A673 (cell line): ENCODE measurements at regions not wholly inside any gene's neighbourhood (a gene's known extent, or its start where the extent isn't known, plus 50 kb on each side); places are given as distances from the start of the nearest gene placed in this dataset.

Experiments
- BruUV-seq: library from RNA; stranded (reverse); fragments of 400-500 nt; replicated peaks from 2 replicates; lab custom pipeline; 2021; lab: Mats Ljungman, UMichigan
- CTCF ChIA-PET: fragments of 300-600 bp; sonication (Branson Sonifier 250); formaldehyde crosslinking; loops from one replicate; lab custom pipeline; 2022; ENCODE audit warnings: antibody characterized with exemption; lab: Charles Lee
- POLR2A ChIA-PET: fragments of 300-600 bp; sonication (Branson Sonifier 250); formaldehyde crosslinking; loops from one replicate; lab custom pipeline; 2022; ENCODE audit warnings: antibody characterized with exemption; ENCODE audit not compliant: low non-redundant PET; lab: Charles Lee
- DNase-seq: peaks from one replicate; pipeline ENCODE4 v3.0.0-alpha.2; 2015; ENCODE audit warnings: low spot score
- H3K27ac ChIP-seq: fragments of 200-600 bp; sonication (generic); 2 replicates; pipeline ENCODE4 v1.5.1; 2016; ENCODE audit warnings: mixed run types, low read depth, mild to moderate bottlenecking, mixed read lengths, antibody characterized with exemption, low read length; ENCODE audit not compliant: poor library complexity, severe bottlenecking
- H3K27me3 ChIP-seq: fragments of 200-600 bp; sonication (generic); replicated peaks from 2 replicates; pipeline ENCODE4 v1.6.1; 2017; ENCODE audit warnings: mixed run types, low read depth, mild to moderate bottlenecking, mixed read lengths, antibody characterized with exemption, low read length; ENCODE audit not compliant: insufficient read depth, poor library complexity
- H3K36me3 ChIP-seq: fragments of 200-600 bp; sonication (generic); 2 replicates; pipeline ENCODE4 v1.6.1; 2016; ENCODE audit warnings: mixed run types, mild to moderate bottlenecking, mixed read lengths, antibody characterized with exemption, low read length; ENCODE audit not compliant: insufficient read depth, poor library complexity, severe bottlenecking
- H3K4me1 ChIP-seq: fragments of 200-600 bp; sonication (generic); 2 replicates; pipeline ENCODE4 v1.6.1; 2017; ENCODE audit warnings: mixed run types, mild to moderate bottlenecking, mixed read lengths, antibody characterized with exemption, low read length; ENCODE audit not compliant: insufficient read depth, poor library complexity, severe bottlenecking
- H3K4me3 ChIP-seq: fragments of 200-600 bp; sonication (generic); 2 replicates; pipeline ENCODE4 v1.5.1; 2016; ENCODE audit warnings: low read depth, mixed run types, mild to moderate bottlenecking, mixed read lengths, low read length; ENCODE audit not compliant: poor library complexity, severe bottlenecking
- H3K9me3 ChIP-seq: fragments of 200-600 bp; sonication (generic); 2 replicates; pipeline ENCODE4 v1.6.1; 2016; ENCODE audit warnings: mixed run types, low read depth, mild to moderate bottlenecking, mixed read lengths, antibody characterized with exemption, low read length; ENCODE audit not compliant: poor library complexity, severe bottlenecking
- EZH2 ChIP-seq: fragments of 200-600 bp; sonication (generic); IDR thresholded peaks from 2 replicates; pipeline ENCODE4 v1.6.1; 2017; ENCODE audit warnings: borderline replicate concordance, low read depth, mild to moderate bottlenecking, mixed read lengths, antibody characterized with exemption, low read length; ENCODE audit not compliant: poor library complexity, severe bottlenecking
- intact Hi-C: fragments of 100-400 bp; cut with micrococcal nuclease; formaldehyde crosslinking; loops from one replicate; pipeline ENCODE4 v1.10.0; 2022; ENCODE audit not compliant: unreplicated experiment
- TF ChIP-seq, protein P1 (sequence below): fragments of 300-800, 200-600 bp; sonication (generic); conservative IDR thresholded peaks from 2 replicates; pipeline ENCODE4 v1.5.1; 2017; ENCODE audit warnings: low read depth, mild to moderate bottlenecking, antibody characterized with exemption, low read length, moderate library complexity, mixed read lengths

DNA sequence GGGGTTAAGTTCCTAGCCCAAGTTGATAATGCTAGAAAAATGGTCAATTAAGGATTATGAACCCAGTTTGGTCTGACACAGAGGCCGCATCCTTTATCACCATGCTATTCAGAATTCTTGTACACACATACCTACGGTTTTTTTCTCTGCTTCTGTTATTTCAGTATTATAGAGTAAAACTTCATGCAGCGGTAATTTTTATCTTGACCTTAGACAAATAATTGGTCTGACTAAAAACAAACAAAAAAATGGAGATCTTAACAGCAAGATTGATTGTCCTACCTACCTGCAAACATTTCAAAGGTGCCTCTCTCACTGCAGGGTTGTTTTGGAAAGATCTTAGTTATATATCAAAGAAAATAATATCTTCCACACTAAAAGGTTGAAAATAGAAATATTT lies 201.9 kb upstream of the PRICKLE1 start:
- intact Hi-C loops, result no loop called here
- POLR2A ChIA-PET, result no interaction called here
- no TSS peak for BruUV-seq

DNA sequence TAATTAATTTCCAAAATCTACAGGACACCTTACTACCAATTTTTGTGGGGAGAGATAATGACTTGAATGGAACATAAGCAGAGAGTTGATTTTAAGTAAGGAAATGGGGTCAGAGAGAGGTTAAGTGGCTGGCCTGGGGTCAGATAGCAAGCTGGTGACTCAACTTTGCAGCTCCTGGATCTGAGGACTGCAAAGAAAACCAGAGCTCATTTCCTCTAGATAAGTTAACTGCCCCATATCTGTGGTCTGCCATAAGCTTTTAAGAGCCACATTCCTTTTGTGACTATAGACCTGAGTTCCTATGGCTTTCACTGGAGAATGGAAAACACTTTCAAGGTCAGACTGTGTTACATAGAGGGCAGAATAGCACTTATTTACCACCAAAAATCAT lies 201.2 kb upstream of the PRICKLE1 start:
- no peak for DNase-seq
- H3K27me3 ChIP-seq, result no peaks in the 10 kb centered on the region
- no peak overlapping the region for H3K4me3 ChIP-seq
- no peaks in the 10 kb centered on the region for H3K4me1 ChIP-seq
- H3K36me3 ChIP-seq, result no peaks in the 10 kb centered on the region
- ChIA-PET CTCF (no interaction called here), POLR2A (no interaction called here)
- BruUV-seq, result no TSS peak
- TF ChIP-seq, protein P1, sequence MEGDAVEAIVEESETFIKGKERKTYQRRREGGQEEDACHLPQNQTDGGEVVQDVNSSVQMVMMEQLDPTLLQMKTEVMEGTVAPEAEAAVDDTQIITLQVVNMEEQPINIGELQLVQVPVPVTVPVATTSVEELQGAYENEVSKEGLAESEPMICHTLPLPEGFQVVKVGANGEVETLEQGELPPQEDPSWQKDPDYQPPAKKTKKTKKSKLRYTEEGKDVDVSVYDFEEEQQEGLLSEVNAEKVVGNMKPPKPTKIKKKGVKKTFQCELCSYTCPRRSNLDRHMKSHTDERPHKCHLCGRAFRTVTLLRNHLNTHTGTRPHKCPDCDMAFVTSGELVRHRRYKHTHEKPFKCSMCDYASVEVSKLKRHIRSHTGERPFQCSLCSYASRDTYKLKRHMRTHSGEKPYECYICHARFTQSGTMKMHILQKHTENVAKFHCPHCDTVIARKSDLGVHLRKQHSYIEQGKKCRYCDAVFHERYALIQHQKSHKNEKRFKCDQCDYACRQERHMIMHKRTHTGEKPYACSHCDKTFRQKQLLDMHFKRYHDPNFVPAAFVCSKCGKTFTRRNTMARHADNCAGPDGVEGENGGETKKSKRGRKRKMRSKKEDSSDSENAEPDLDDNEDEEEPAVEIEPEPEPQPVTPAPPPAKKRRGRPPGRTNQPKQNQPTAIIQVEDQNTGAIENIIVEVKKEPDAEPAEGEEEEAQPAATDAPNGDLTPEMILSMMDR, result no peak
- TF ChIP-seq EZH2, result no peak
- no peak overlapping the region for H3K27ac ChIP-seq
- intact Hi-C loops, result no loop called here
- H3K9me3 ChIP-seq, result no peaks in the 10 kb centered on the region

More for the DNA sequence above, 201.9 kb upstream of the PRICKLE1 start:
- H3K4me3 ChIP-seq, result no peak overlapping the region
- H3K36me3 ChIP-seq, result no peaks in the 10 kb centered on the region
- no peaks in the 10 kb centered on the region for H3K4me1 ChIP-seq
- DNase-seq, result no peak
- H3K27ac ChIP-seq, result no peak overlapping the region
- CTCF ChIA-PET, result no interaction called here
- no peaks in the 10 kb centered on the region for H3K9me3 ChIP-seq
- TF ChIP-seq, protein P1, result no peak
- no peak for TF ChIP-seq EZH2
- no peaks in the 10 kb centered on the region for H3K27me3 ChIP-seq

DNA sequence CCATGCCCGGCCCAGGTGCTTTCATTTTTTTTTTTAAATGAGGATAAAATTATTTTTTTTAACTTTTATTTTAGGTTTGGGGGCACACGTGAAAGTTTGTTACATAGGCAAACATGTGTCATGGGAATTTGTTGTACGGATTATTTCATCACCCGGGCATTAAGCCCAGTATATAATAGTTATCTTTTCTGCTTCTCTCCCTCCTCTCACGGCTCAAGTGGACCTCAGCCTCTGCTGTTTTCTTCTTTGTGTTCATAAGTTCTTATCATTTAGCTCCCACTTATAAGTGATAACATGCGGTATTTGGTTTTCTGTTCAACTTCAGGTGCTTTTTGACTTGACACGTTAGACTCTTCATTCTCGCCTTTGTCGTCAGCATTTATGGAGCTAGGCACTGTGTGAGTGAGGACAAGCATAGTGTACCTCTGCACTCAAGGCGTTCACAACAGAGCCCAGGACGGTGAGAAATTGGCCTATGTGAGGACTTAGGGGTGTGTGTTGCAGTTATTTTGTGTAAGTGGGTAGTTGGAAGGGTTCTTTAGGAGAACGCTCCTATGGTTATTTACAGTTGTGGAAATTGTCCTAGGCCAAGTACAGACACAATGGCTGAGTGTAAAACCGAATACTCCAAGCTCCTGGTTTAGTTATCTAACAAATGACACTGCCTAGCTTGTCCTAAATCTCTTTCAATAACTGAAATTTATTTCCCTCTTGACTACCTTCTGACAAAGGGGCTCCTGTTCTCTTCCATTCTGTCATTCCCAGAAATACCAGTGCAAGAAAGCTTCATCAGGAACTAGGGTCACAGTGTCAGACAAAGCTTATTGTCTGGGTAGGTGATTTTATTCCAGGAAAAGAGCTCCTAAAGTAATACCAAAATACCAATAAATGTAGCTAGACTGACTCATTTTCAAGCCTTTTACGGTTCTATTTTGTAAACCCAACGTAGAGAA lies 200.5 kb upstream of the PRICKLE1 start:
- DNase-seq, result no peak
- ChIA-PET CTCF (no interaction called here), POLR2A (no interaction called here)
- intact Hi-C loops, result no loop called here
- TF ChIP-seq, protein P1, result no peak
- TF ChIP-seq EZH2, result no peak
- Histone ChIP-seq H3K27ac (no peak overlapping the region), H3K9me3 (no peaks in the 10 kb centered on the region), H3K4me3 (no peak overlapping the region), H3K36me3 (no peaks in the 10 kb centered on the region), H3K4me1 (no peaks in the 10 kb centered on the region), H3K27me3 (no peaks in the 10 kb centered on the region)
- BruUV-seq, result no TSS peak
